NCI-H524 treated with DMSO at 0.1 percent for 48 hours (cell line): ENCODE measurements at regions not wholly inside any gene's neighbourhood (a gene's known extent, or its start where the extent isn't known, plus 50 kb on each side); places are given as distances from the start of the nearest gene placed in this dataset.
"Not testable (repeated sequence)": the region's sequence is repeated elsewhere in the genome, so short reads cannot be mapped to it uniquely, and the experiment has no call there.

Experiments used
- DNase-seq: peaks from one replicate; lab custom pipeline; 2025; lab: John Stamatoyannopoulos, UW

DNA sequence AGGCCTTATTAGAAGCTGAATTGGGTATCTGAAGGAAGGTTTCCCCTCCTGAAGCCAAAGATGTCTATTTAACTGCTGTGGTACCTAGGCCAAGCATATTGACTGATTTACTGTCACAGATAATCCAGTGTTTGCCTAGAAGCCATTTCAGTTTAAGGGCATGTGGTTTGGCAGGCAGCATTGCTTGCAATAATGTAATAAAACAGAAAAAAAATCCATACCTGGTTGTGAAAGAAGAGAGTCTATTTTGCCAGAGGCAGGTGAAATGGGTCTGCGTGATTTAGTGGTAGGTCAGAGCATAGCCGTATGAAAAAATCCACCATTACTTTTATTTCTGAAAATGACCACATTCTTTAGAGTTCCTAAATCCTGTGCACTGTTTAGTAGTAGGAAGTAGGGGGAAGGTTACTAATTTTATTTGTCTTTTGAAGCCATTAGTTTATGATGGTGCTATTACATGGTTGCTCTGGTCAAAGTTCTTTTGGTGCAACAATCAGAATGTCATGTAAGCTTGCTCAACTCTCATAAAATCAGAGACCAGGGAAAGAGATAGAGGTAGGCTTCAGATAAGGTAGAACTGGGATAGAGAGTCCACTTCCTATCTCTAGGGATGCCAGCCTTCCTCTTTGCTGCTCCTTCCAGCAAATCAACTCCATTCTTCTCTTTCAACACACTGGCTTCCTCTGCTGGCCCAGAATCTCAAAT, 343.4 kb downstream of the GPD2 start:
- DNase-seq: no peak

DNA sequence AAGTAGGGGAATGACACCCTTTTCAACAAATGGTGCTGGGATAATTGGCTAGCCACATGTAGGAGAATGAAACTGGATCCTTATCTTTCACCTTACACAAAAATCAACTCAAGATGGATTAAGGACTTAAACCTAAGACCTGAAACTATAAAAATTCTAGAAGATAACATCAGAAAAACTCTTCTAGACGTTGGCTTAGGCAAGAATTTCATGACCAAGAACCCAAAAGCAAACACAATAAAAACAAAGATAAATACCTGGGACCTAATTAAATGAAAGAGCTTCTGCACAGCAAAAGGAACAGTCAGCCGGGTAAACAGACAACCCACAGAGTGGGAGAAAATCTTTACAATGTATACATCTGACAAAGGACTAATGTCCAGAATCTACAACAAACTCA, 345.5 kb downstream of the GPD2 start:
- DNase-seq: not testable (repeated sequence)

GRCh38 chr2:156784020-156784701, 348.0 kb downstream of the GPD2 start:
- peak; percentile 95 for DNase-seq

DNA sequence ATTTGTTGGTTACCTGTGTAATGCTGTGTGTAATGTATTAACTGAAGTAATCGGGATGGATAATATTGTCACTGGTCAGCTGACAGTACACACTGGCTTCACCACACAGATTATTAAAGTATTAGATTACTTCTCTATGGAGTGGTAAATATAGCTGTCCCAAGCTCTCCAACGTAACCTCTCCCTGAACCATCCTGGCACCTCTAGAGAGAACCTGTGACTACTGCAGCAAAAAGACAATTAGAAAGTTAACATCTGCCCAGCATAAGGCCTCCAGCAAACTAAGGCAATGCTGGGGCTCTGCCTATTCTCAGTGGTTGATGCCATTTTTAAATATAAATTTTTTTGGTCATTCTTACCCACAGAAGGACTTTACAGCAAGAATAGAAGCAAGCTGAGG, 351.3 kb downstream of the GPD2 start:
- DNase-seq: no peak

DNA sequence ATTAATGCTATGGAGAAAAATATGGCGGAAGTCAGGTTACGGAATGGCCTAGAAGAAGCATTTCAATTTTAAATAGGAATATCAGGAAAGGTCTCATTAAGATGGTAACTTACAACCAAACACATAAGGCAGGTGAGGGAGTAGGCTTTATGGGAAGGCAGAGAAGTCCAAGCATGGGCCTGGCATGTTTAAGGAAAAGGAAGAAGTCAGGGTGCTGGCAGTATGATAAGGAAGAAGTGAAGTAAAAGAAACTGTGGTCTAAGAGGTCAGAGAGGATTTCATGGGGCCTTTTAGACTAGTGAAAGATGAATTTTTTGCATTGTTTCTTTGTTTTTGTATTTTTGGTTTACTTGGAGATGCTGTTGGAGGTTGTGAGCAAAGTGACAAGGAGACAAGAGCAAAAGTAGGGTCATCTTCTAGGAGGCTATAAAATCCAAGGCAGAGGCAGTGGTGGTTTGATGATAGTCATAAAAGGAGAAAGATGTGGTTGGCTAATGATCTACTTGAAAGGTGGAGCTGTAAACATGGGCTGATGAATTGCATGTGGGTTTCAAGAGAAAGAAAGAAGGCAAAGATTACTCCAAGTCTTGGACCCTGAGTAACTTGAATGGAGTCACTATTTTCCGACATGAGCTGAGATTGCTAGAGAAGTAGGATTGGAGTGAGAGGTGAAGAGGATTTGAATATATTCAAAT, 354.3 kb downstream of the GPD2 start:
- no peak for DNase-seq

GRCh38 chr2:156792242-156792840, 356.2 kb downstream of the GPD2 start:
- DNase-seq: no peak

DNA sequence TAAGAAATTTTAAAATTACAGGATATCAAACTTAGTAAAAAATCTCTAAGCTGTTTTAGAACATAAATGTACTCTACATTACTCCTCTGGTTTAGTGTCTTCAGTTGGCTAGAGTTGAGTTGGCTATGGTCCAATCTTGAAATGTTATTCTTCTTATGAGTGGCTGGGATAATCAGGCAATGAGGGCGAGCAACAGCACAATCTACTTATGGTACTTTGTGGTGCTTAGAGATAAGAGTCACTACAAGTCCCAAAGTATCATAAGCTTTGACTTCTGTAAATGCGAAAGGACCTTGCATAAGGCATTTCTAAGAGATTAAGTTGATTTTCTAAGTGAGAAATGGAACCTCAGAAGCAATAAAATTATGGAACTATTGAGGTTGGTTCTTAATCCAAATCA, 361.7 kb downstream of the GPD2 start:
- peak; percentile 88 for DNase-seq

- no peak for DNase-seq
Measured at GRCh38 chr2:156800065-156800653, 364.0 kb downstream of the GPD2 start.

- no peak for DNase-seq
Measured at GRCh38 chr2:156800781-156801361, 364.7 kb downstream of the GPD2 start.

GRCh38 chr2:156803243-156803642, 367.1 kb downstream of the GPD2 start:
- DNase-seq: peak; percentile 21

DNA sequence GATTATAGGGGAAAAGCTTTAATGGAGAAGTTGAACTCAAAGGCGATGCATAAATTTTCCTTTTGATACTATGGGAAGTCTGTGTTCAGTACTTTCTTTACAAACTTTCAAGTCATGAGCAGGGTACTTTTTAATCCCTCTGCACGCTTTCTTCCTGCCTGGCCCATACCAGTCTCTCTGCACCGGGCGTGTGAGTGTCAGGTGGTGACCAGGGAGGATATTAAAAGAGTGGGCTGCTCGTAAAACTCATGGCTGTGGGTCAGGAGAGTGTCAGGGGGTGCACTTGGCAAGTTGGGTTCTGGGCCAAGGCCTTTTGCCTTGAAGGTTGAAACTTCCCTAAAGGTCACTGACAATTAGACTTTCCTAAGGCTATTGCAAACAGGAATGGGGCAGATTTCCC, 367.8 kb downstream of the GPD2 start:
- no peak for DNase-seq

- no peak for DNase-seq
Measured at GRCh38 chr2:156810094-156810493, 373.9 kb downstream of the GPD2 start.

- DNase-seq: no peak
Measured at GRCh38 chr2:156812496-156812895, 376.3 kb downstream of the GPD2 start.

DNA sequence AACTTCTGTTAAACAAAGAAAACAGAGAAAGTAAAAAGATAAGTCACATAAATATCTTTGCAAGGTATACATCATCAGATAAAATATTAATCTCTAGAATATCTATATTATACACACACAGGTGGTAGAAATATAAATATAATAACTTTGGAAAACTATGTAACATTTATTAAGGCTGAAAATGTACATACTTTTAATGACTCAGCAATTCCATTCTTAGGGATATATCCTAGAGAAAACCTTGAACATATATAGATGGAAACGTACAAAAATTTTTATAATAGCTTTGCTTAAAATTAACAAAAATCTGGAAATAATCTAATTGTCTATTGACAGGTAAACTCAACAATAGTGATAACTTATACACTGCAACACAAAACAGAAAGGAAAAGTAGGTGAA, 381.3 kb downstream of the GPD2 start:
- DNase-seq: no peak

DNA sequence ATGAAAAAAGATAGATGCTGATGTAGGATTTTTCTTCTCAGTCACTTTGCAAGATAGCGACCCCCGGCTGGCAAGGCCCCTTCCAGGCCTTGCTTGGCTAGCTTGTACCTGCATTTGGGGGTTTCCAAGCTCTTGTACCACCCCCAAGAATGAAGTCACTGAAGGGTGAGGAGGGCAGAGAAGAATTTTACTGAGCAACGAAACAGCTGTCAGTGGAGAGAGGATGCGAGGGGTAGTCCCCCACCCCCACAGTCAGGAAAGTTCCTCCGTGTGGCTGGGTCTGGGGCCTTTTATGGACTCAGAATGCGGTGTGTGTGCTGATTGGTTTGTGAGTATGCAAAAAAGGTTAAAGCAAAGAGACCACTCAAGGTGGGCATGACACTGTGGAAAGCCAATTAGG, 382.0 kb downstream of the GPD2 start:
- DNase-seq: no peak

- DNase-seq: no peak
Measured at GRCh38 chr2:156818944-156819343, 382.8 kb downstream of the GPD2 start.

DNA sequence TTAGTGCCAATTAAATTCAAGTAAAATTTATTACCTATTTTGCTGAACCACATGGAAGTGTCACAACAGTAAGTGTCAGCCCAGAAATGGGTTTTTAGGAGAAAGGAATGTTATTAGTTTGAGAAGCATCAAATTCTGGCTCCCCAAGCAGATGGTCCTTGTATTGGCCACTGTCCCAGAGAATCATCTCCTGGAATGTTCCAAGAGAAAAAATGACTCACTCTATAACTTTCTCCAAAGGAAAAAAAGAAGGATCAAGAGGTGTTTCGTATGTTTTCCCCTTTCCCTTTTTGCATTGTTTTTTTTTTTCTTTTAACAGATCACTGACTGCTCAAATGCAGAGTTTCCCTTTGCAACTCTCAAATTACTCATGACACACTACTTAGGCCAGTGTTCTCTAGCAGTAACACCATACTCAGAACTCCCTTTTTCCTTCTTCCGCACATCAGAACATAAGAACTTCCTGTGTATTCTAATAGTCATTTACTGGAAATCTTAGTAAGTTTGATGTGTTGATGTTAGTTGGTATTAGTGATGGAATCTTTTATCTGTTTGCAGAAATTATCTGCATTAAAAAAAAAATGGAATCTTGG, 390.3 kb downstream of the GPD2 start:
- DNase-seq: no peak

DNA sequence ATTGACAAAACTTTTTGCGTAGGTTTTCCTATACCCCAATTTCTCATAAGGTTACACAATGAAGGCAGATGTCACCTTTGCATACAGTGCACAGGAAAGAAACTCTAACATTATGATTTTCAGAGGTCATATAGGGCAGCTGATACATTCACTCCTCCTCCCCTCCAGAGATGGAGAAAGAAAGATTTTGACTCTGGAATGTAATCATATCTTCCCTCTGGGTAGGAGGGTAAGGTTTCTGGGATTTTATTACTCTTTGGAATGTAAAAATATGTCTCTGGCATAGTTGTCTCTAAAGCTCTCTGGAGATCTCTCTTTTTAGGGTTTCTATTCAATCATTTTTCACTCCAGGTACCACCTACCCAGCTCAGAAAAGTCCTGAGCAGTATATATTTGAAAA, 398.3 kb downstream of the GPD2 start:
- DNase-seq: no peak

GRCh38 chr2:156837635-156838370, 401.6 kb downstream of the GPD2 start:
- no peak for DNase-seq

GRCh38 chr2:156841321-156841720, 405.1 kb downstream of the GPD2 start:
- no peak for DNase-seq
